WI38 (cell line): ENCODE measurements at regions not wholly inside any gene's neighbourhood (a gene's known extent, or its start where the extent isn't known, plus 50 kb on each side); places are given as distances from the start of the nearest gene placed in this dataset.

Source experiments
- H3K4me3 ChIP-seq: 2 replicates; pipeline ENCODE4 v1.5.1; 2011; ENCODE audit warnings: low read depth, mild to moderate bottlenecking, control low read depth, low read length
- TF ChIP-seq, protein P1 (sequence below): IDR thresholded peaks from 2 replicates; pipeline ENCODE4 v1.5.1; 2012; ENCODE audit warnings: low read depth, mild to moderate bottlenecking, control low read depth, low read length

DNA sequence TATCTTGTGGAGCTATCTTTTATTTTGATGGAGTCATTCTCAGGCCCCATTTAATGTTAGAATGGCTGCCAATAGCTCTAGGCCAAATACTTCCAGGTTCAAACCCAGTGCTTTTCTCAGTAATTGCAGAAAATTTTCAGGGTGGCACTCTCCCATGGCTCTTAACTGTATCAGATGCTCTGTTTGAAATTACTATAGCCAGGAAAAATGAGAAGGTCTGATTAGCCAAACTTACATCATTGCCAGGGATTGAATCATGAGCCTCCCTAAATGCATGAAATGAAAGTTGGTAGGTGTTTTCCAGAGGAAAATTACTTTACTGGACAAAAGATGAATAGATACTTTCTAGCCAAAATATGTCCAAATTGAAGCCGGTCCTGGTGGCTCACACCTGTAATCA lies 404.8 kb downstream of the MAT2B start:
- H3K4me3 ChIP-seq: no peak overlapping the region
- TF ChIP-seq, protein P1, sequence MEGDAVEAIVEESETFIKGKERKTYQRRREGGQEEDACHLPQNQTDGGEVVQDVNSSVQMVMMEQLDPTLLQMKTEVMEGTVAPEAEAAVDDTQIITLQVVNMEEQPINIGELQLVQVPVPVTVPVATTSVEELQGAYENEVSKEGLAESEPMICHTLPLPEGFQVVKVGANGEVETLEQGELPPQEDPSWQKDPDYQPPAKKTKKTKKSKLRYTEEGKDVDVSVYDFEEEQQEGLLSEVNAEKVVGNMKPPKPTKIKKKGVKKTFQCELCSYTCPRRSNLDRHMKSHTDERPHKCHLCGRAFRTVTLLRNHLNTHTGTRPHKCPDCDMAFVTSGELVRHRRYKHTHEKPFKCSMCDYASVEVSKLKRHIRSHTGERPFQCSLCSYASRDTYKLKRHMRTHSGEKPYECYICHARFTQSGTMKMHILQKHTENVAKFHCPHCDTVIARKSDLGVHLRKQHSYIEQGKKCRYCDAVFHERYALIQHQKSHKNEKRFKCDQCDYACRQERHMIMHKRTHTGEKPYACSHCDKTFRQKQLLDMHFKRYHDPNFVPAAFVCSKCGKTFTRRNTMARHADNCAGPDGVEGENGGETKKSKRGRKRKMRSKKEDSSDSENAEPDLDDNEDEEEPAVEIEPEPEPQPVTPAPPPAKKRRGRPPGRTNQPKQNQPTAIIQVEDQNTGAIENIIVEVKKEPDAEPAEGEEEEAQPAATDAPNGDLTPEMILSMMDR: no peak

DNA sequence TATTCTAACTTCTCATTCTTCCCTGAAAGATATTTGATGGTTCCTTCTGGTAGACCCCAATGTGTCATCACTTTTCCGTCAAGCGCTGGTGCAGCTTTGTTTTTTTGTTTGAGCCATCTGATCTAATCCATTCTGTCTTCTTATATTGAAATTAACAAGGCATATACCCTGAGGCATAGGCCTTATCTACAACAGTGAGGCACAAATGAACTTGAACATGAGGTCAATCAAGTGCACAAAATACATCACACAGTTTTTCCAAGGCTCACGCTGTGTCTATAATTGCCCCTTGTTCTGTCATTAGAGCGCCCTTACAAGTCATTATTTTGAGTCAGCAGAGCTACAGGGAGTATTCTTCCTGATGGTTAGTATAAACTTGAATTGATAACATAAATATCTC lies 406.6 kb downstream of the MAT2B start:
- H3K4me3 ChIP-seq: no peak overlapping the region
- TF ChIP-seq, protein P1: no peak

DNA sequence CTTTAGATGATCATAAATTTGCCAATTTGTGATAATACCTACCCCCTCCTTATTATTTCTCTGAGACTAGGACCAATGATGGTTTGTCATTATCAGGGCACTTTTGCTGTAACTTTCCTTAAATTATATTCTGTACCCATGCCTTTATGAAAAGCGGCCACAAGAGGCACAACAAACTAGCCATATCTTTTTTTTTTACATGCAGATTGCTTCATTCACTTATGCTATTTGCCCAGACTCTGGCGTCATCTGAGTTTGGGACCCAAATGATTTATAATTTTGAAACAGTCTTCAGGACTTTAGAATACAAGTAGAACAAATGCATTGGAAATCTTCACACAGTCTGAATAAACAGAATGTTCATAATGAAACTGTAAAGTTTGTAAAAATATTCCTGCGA lies 408.1 kb downstream of the MAT2B start:
- H3K4me3 ChIP-seq: no peak overlapping the region
- TF ChIP-seq, protein P1: no peak

DNA sequence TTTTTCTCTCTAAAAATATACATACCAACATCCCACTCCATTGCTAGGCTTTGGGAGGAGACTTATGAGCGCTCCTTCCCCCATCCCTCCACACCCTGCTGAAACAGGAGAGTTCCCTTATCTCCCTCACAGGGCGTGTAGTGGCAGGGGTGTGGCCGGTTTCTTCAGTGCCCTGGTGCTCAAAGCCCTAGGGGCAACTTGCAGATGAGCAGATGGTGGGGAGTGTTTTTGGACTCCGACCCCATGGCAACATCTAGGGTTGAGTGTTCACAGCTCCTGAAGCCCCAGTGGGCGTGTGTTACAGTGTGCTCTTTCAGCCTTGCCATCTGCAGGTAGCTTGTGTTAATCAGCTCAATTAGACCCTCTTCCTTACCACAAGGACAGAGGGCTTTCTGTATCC lies 409.5 kb downstream of the MAT2B start:
- TF ChIP-seq, protein P1: no peak
- no peak overlapping the region for H3K4me3 ChIP-seq

DNA sequence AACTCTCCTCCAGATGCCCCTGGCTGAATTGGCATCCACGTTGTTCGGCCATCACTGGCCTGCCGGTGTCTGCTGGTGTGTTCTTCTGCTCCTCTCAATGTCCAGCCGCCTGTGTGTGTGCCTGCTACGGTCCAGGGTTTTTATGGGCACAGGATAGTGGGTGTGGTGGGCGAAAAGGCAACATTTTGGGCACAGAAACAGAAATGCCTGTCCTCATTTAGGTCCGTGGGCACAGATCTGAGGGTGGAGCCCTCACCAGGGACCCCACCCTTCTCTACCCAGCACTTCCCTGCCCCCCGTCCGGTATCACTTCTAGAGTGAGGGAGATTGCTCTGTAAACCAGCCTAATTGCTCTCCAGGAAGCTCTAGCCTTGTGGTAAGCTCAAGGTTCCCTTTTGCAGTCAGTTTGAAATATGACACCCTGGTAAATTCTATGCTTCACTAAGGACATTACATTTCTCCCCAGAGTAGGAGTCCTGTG lies 410.1 kb downstream of the MAT2B start:
- H3K4me3 ChIP-seq: no peak overlapping the region
- TF ChIP-seq, protein P1: no peak

DNA sequence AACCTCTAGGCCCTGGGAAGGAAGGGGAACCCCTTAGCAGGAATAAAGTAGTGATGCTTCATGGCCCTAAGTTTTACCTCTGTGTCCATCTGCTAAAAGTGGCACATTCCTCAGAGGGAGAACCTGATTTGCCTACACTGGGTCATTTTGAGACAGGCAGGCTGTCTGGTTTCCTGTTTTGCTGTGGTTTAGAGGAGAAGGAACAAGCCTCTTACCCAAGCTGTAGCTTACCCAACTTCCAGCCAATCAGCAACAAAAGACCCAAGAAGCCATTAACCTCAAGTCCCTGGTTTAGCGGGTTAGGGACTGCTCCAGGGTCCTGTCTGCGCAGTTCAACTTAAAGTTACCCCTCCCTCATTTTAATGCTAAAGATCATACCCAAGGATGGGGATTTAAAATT lies 411.0 kb downstream of the MAT2B start:
- H3K4me3 ChIP-seq: no peak overlapping the region
- TF ChIP-seq, protein P1: no peak

DNA sequence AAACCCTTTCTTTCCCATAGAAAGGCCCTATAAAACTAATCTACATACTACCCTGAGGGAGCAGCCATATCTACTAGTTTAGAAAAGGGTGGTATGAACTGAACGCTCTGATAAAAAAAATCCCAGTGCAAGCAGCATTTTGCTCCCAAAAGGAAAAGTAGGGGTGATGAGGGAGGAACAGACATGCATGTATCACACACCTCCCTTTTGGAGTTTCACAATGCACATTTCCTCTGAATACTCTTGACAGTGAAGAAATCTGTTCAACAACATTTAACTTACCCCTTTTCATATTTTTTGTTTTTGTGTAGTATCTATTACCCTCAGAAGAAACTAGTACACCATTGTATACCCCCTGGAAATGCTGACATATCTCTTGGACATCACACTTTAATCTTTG lies 411.4 kb downstream of the MAT2B start:
- H3K4me3 ChIP-seq: no peak overlapping the region
- TF ChIP-seq, protein P1: no peak
